Activated naive CD8-positive, alpha-beta T cell (primary cell): ENCODE measurements at regions not wholly inside any gene's neighbourhood (a gene's known extent, or its start where the extent isn't known, plus 50 kb on each side); places are given as distances from the start of the nearest gene placed in this dataset.

ENCODE experiments used
- H3K27ac Mint-ChIP-seq: one replicate; pipeline ENCODE4 v1.8.0; 2021; ENCODE audit warnings: mixed read lengths
- H3K27me3 Mint-ChIP-seq: one replicate; pipeline ENCODE4 v1.8.0; 2021; ENCODE audit warnings: mixed read lengths
- H3K36me3 Mint-ChIP-seq: one replicate; pipeline ENCODE4 v1.8.0; 2021; ENCODE audit warnings: mixed read lengths
- H3K4me1 Mint-ChIP-seq: one replicate; pipeline ENCODE4 v1.8.0; 2021; ENCODE audit warnings: low read depth, mixed read lengths
- H3K4me3 Mint-ChIP-seq: one replicate; pipeline ENCODE4 v1.8.0; 2021; ENCODE audit warnings: mild to moderate bottlenecking, mixed read lengths
- H3K9me3 Mint-ChIP-seq: one replicate; pipeline ENCODE4 v1.8.0; 2021; ENCODE audit warnings: low read depth, mixed read lengths

- H3K4me3 Mint-ChIP-seq = no peak overlapping the region
- peaks cover 3% of the 10 kb centered on the region for H3K36me3 Mint-ChIP-seq
- H3K27ac Mint-ChIP-seq = no peak overlapping the region
- H3K4me1 Mint-ChIP-seq = peaks cover 10% of the 10 kb centered on the region
- H3K27me3 Mint-ChIP-seq = no peaks in the 10 kb centered on the region
- no peaks in the 10 kb centered on the region for H3K9me3 Mint-ChIP-seq
These were observed 353.0 kb downstream of the BTG1 start for GRCh38 chr12:91792597-91792996.

- Mint-ChIP-seq H3K36me3 (peaks cover 4% of the 10 kb centered on the region), H3K9me3 (no peaks in the 10 kb centered on the region), H3K4me3 (peak overlapping the region; percentile 28), H3K4me1 (peaks cover 31% of the 10 kb centered on the region), H3K27ac (no peak overlapping the region), H3K27me3 (no peaks in the 10 kb centered on the region)
These were observed 359.0 kb downstream of the BTG1 start for GRCh38 chr12:91786499-91787272.

- Mint-ChIP-seq H3K27me3 (no peaks in the 10 kb centered on the region), H3K27ac (no peak overlapping the region), H3K4me3 (no peak overlapping the region), H3K4me1 (peaks cover 31% of the 10 kb centered on the region), H3K36me3 (peaks cover 4% of the 10 kb centered on the region), H3K9me3 (no peaks in the 10 kb centered on the region)
These were observed 359.8 kb downstream of the BTG1 start for GRCh38 chr12:91785655-91786498.

- no peak overlapping the region for H3K27ac Mint-ChIP-seq
- H3K9me3 Mint-ChIP-seq = no peaks in the 10 kb centered on the region
- peaks cover 2% of the 10 kb centered on the region for H3K36me3 Mint-ChIP-seq
- peaks cover 42% of the 10 kb centered on the region for H3K4me1 Mint-ChIP-seq
- H3K27me3 Mint-ChIP-seq = no peaks in the 10 kb centered on the region
- H3K4me3 Mint-ChIP-seq = no peak overlapping the region
These were observed 364.5 kb downstream of the BTG1 start for GRCh38 chr12:91781114-91781513.

GRCh38 chr12:91778938-91779400, 366.7 kb downstream of the BTG1 start:
- peak overlapping the region; percentile 94 for H3K27ac Mint-ChIP-seq
- H3K4me3 Mint-ChIP-seq = peak overlapping the region; percentile 83
- peaks cover 40% of the 10 kb centered on the region for H3K4me1 Mint-ChIP-seq
- H3K36me3 Mint-ChIP-seq = no peaks in the 10 kb centered on the region
- H3K27me3 Mint-ChIP-seq = no peaks in the 10 kb centered on the region
- no peaks in the 10 kb centered on the region for H3K9me3 Mint-ChIP-seq

- Mint-ChIP-seq H3K9me3 (no peaks in the 10 kb centered on the region), H3K4me1 (peaks cover 39% of the 10 kb centered on the region), H3K27ac (peak overlapping the region; percentile 94), H3K36me3 (no peaks in the 10 kb centered on the region), H3K4me3 (peak overlapping the region; percentile 83), H3K27me3 (no peaks in the 10 kb centered on the region)
These were observed 367.4 kb downstream of the BTG1 start for GRCh38 chr12:91778091-91778832.

- Mint-ChIP-seq H3K4me3 (no peak overlapping the region), H3K9me3 (no peaks in the 10 kb centered on the region), H3K27me3 (no peaks in the 10 kb centered on the region), H3K4me1 (peaks cover 37% of the 10 kb centered on the region), H3K36me3 (no peaks in the 10 kb centered on the region), H3K27ac (peak overlapping the region; percentile 94)
These were observed 368.2 kb downstream of the BTG1 start for GRCh38 chr12:91777268-91777992.

- Mint-ChIP-seq H3K36me3 (no peaks in the 10 kb centered on the region), H3K4me1 (peaks cover 37% of the 10 kb centered on the region), H3K27me3 (no peaks in the 10 kb centered on the region), H3K27ac (no peak overlapping the region), H3K9me3 (peaks cover 3% of the 10 kb centered on the region), H3K4me3 (peak overlapping the region; percentile 22)
These were observed 371.2 kb downstream of the BTG1 start for GRCh38 chr12:91774434-91774921.

- Mint-ChIP-seq H3K36me3 (no peaks in the 10 kb centered on the region), H3K4me1 (peaks cover 31% of the 10 kb centered on the region), H3K27ac (no peak overlapping the region), H3K9me3 (peaks cover 3% of the 10 kb centered on the region), H3K4me3 (no peak overlapping the region), H3K27me3 (no peaks in the 10 kb centered on the region)
These were observed 371.8 kb downstream of the BTG1 start for GRCh38 chr12:91773749-91774429.

- Mint-ChIP-seq H3K27me3 (no peaks in the 10 kb centered on the region), H3K9me3 (peaks cover 3% of the 10 kb centered on the region), H3K4me3 (no peak overlapping the region), H3K36me3 (no peaks in the 10 kb centered on the region), H3K4me1 (peaks cover 16% of the 10 kb centered on the region), H3K27ac (no peak overlapping the region)
These were observed 373.2 kb downstream of the BTG1 start for GRCh38 chr12:91772411-91772810.

GRCh38 chr12:91769736-91770135, 375.9 kb downstream of the BTG1 start:
- H3K4me1 Mint-ChIP-seq = peaks cover 6% of the 10 kb centered on the region
- no peaks in the 10 kb centered on the region for H3K27me3 Mint-ChIP-seq
- no peaks in the 10 kb centered on the region for H3K36me3 Mint-ChIP-seq
- H3K9me3 Mint-ChIP-seq = peaks cover 3% of the 10 kb centered on the region
- H3K4me3 Mint-ChIP-seq = no peak overlapping the region
- H3K27ac Mint-ChIP-seq = no peak overlapping the region

GRCh38 chr12:91767237-91767636, 378.4 kb downstream of the BTG1 start:
- H3K9me3 Mint-ChIP-seq = peaks cover 2% of the 10 kb centered on the region
- no peaks in the 10 kb centered on the region for H3K36me3 Mint-ChIP-seq

GRCh38 chr12:91766454-91766853, 379.2 kb downstream of the BTG1 start:
- H3K9me3 Mint-ChIP-seq = peaks cover 3% of the 10 kb centered on the region
- H3K27me3 Mint-ChIP-seq = no peaks in the 10 kb centered on the region
- H3K4me3 Mint-ChIP-seq = no peak overlapping the region
- H3K4me1 Mint-ChIP-seq = no peaks in the 10 kb centered on the region
- peaks cover 2% of the 10 kb centered on the region for H3K36me3 Mint-ChIP-seq
- no peak overlapping the region for H3K27ac Mint-ChIP-seq

More at GRCh38 chr12:91767237-91767636, 378.4 kb downstream of the BTG1 start:
- Mint-ChIP-seq H3K4me3 (no peak overlapping the region), H3K27ac (no peak overlapping the region), H3K27me3 (no peaks in the 10 kb centered on the region), H3K4me1 (no peaks in the 10 kb centered on the region)
